ENCODE measurements at regions not wholly inside any gene's neighbourhood (a gene's known extent, or its start where the extent isn't known, plus 50 kb on each side); places are given as distances from the start of the nearest gene placed in this dataset.

DNA sequence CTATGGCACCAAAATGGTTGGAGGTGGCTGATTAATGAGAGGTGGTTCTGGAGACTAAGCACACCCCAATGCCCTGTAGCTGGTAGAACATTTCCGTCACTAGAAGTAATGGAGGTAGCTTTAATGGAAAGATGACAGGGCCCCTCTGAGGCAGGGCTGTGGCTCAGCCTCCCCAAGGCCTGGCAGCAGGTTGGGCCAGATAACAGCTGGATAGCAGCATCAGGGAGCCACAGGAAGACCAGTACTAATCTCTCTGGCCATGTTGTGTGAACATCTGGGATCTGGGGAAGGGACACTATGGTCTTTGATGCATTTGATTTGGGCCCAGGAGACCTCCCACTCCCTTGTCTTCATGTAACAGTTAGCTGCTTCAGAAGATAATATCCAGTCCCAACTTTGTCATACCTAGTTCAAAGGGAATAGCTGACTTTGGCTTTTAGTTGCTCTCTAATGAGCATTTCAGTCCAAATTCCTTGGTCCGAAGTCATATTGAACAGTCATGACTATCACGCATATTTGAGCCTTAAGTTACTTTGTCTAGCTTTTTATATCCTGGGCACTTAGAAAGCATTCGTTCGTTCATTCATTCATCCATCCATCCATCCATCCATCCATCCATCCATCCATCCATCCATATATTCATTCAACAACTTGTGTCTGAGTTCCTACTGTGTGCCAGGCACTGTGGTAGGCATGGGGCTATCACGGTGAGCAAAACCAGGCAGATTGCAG lies 53.0 kb upstream of the LMO2 start:
- BruUV-seq (replicated peaks) = no TSS peak

More for the DNA sequence above, 53.0 kb upstream of the LMO2 start:
- FAIRE-seq (no peak), DNase-seq (ENCODE audit: low read depth, low spot score) (no peak), ATAC-seq (no peak)
- H3K79me2 ChIP-seq (ENCODE audit: control insufficient read depth, insufficient read depth, low read length) = no peaks in the 10 kb centered on the region; the same call in 1 of the 2 replicates
- WGBS (ENCODE audit: insufficient coverage, insufficient replicate concordance, low lambda C conversion rate, missing lambda C conversion rate) = 98% methylated on average over 6 of the region's 6 CpGs
- H3K4me1 ChIP-seq (ENCODE audit: control insufficient read depth, insufficient read depth, low read length) = peaks cover 38% of the 10 kb centered on the region
- H3K27me3 ChIP-seq (replicated peaks in 1 of 2; ENCODE audit: control insufficient read depth in 2 of 2, insufficient read depth in 2 of 2, low read length in 1 of 2) = no peaks in the 10 kb centered on the region
- ChIA-PET POLR2A (interaction anchor here (0.6 kb wide), 1 partner anchor 298 kb away, joined by 3 read pairs; no protein-coding TSS in a partner anchor), CTCF (interaction anchor here (0.8 to 1.3 kb wide), 2 partner anchors 10 to 24 kb away, joined by 3 read pairs; no protein-coding TSS in a partner anchor), SMC1A (ENCODE audit: uncharacterized antibody, unreplicated experiment) (interaction anchor here (1.2 to 1.4 kb wide), 2 partner anchors 26 to 77 kb away, joined by 4 to 9 read pairs; no protein-coding TSS in a partner anchor), RAD21 (ENCODE audit: unreplicated experiment) (no interaction called here)
- no peaks in the 10 kb centered on the region for H3K9me3 ChIP-seq (replicated peaks; ENCODE audit: control insufficient read depth, insufficient read depth, low read length)
- H3K4me3 ChIP-seq = no peak overlapping the region
- intact Hi-C loops (cut with micrococcal nuclease; ENCODE audit: unreplicated experiment) = loop anchor here (5.0 kb wide), 1 partner anchor 48 kb away; no protein-coding TSS in a partner anchor
- no peak overlapping the region for H3K27ac ChIP-seq (ENCODE audit: control insufficient read depth, insufficient read depth)
- H3K4me2 ChIP-seq (ENCODE audit: control insufficient read depth, insufficient read depth) = no peak overlapping the region
- H3K9ac ChIP-seq (ENCODE audit: control insufficient read depth, insufficient read depth, low read length) = no peak overlapping the region
- H2AFZ ChIP-seq (ENCODE audit: control insufficient read depth, low read depth, low read length) = no peak overlapping the region
- TF ChIP-seq SMARCA5 (IDR thresholded peaks at IDR 0.05) (no peak), ZBTB40 (IDR thresholded peaks at IDR 0.05; ENCODE audit: borderline replicate concordance) (no peak)
- TF ChIP-seq, protein P1, sequence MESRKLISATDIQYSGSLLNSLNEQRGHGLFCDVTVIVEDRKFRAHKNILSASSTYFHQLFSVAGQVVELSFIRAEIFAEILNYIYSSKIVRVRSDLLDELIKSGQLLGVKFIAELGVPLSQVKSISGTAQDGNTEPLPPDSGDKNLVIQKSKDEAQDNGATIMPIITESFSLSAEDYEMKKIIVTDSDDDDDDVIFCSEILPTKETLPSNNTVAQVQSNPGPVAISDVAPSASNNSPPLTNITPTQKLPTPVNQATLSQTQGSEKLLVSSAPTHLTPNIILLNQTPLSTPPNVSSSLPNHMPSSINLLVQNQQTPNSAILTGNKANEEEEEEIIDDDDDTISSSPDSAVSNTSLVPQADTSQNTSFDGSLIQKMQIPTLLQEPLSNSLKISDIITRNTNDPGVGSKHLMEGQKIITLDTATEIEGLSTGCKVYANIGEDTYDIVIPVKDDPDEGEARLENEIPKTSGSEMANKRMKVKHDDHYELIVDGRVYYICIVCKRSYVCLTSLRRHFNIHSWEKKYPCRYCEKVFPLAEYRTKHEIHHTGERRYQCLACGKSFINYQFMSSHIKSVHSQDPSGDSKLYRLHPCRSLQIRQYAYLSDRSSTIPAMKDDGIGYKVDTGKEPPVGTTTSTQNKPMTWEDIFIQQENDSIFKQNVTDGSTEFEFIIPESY (IDR thresholded peaks at IDR 0.05) = no peak
- no peaks in the 10 kb centered on the region for H4K20me1 ChIP-seq (ENCODE audit: control insufficient read depth, insufficient read depth)
- H3K36me3 ChIP-seq (ENCODE audit: control insufficient read depth in 2 of 2, insufficient read depth in 2 of 2, low read length in 1 of 2) = no peaks in the 10 kb centered on the region
- in situ Hi-C loops (cut with MboI) = no loop called here
